ENCODE measurements at regions not wholly inside any gene's neighbourhood (a gene's known extent, or its start where the extent isn't known, plus 50 kb on each side); places are given as distances from the start of the nearest gene placed in this dataset.

DNA sequence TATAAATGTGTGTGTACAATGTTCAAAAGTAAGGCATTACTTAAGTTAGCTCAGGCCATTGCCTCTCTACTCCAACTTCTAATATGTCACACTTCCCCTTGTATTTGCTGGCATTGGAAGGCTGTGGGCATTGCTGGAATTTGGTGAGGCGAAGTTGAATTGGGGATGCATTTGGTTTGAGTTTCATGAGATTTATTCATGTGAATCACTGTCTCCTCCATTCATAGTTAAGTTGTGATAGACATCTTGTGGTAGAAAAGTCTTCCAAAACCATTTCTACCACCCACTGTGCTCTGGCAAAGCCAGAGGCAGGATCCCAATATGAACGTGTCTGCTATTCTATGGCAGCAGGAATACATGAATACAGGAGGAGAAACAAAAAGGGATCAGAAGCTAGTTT lies 397.8 kb upstream of the USP24 start:
- TF ChIP-seq EP300 (IDR thresholded peaks at IDR 0.05; ENCODE audit: borderline replicate concordance): no peak
- no peak for TF ChIP-seq YY1 (IDR thresholded peaks at IDR 0.05; ENCODE audit: low read depth)
- TF ChIP-seq RAD21 (IDR thresholded peaks at IDR 0.05; ENCODE audit: low read depth): no peak
- TF ChIP-seq CREB1 (IDR thresholded peaks at IDR 0.05; ENCODE audit: low read depth): no peak
- TF ChIP-seq, protein P1, sequence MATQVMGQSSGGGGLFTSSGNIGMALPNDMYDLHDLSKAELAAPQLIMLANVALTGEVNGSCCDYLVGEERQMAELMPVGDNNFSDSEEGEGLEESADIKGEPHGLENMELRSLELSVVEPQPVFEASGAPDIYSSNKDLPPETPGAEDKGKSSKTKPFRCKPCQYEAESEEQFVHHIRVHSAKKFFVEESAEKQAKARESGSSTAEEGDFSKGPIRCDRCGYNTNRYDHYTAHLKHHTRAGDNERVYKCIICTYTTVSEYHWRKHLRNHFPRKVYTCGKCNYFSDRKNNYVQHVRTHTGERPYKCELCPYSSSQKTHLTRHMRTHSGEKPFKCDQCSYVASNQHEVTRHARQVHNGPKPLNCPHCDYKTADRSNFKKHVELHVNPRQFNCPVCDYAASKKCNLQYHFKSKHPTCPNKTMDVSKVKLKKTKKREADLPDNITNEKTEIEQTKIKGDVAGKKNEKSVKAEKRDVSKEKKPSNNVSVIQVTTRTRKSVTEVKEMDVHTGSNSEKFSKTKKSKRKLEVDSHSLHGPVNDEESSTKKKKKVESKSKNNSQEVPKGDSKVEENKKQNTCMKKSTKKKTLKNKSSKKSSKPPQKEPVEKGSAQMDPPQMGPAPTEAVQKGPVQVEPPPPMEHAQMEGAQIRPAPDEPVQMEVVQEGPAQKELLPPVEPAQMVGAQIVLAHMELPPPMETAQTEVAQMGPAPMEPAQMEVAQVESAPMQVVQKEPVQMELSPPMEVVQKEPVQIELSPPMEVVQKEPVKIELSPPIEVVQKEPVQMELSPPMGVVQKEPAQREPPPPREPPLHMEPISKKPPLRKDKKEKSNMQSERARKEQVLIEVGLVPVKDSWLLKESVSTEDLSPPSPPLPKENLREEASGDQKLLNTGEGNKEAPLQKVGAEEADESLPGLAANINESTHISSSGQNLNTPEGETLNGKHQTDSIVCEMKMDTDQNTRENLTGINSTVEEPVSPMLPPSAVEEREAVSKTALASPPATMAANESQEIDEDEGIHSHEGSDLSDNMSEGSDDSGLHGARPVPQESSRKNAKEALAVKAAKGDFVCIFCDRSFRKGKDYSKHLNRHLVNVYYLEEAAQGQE (IDR thresholded peaks at IDR 0.05; ENCODE audit: low read depth): no peak
- TF ChIP-seq, protein P2, sequence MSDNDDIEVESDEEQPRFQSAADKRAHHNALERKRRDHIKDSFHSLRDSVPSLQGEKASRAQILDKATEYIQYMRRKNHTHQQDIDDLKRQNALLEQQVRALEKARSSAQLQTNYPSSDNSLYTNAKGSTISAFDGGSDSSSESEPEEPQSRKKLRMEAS (IDR thresholded peaks at IDR 0.05): no peak
- TF ChIP-seq TCF12 (IDR thresholded peaks at IDR 0.05; ENCODE audit: low read depth): no peak
- no peak for TF ChIP-seq TAF1 (IDR thresholded peaks at IDR 0.05; ENCODE audit: low read depth)
- TF ChIP-seq FOXM1 (IDR thresholded peaks at IDR 0.05; ENCODE audit: borderline replicate concordance, low read depth): no peak
- TF ChIP-seq EGR1 (IDR thresholded peaks at IDR 0.05): no peak
- TF ChIP-seq, protein P3, sequence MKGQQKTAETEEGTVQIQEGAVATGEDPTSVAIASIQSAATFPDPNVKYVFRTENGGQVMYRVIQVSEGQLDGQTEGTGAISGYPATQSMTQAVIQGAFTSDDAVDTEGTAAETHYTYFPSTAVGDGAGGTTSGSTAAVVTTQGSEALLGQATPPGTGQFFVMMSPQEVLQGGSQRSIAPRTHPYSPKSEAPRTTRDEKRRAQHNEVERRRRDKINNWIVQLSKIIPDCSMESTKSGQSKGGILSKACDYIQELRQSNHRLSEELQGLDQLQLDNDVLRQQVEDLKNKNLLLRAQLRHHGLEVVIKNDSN (IDR thresholded peaks at IDR 0.05): no peak
- TF ChIP-seq TEAD4 (IDR thresholded peaks at IDR 0.05): no peak
- no peak for TF ChIP-seq CEBPB (IDR thresholded peaks at IDR 0.05)
